AG04450 (cell line): ENCODE measurements at regions not wholly inside any gene's neighbourhood (a gene's known extent, or its start where the extent isn't known, plus 50 kb on each side); places are given as distances from the start of the nearest gene placed in this dataset.
"Not testable (repeated sequence)": the region's sequence is repeated elsewhere in the genome, so short reads cannot be mapped to it uniquely, and the experiment has no call there.

Experiments
- CTCF ChIA-PET: fragments of 300-600, 350-600 bp; formaldehyde crosslinking; extraction: SDS; loops from one replicate; lab custom pipeline; 2022; ENCODE audit warnings: antibody characterized with exemption, inconsistent platforms; lab: Charles Lee
- POLR2A ChIA-PET: fragments of 350-600 bp; formaldehyde crosslinking; extraction: SDS; loops from one replicate; lab custom pipeline; 2021; ENCODE audit warnings: antibody characterized with exemption, inconsistent platforms; lab: Yijun Ruan, JAX
- DNase-seq: peaks from one replicate; pipeline ENCODE4 v3.0.0-alpha.2; 2011; ENCODE audit warnings: low read depth, low spot score
- H3K27ac ChIP-seq: one replicate; pipeline ENCODE4 v1.5.1; 2012; ENCODE audit warnings: low read depth, low read length, control low read depth
- H3K27me3 ChIP-seq: one replicate; pipeline ENCODE4 v1.6.0; 2012; ENCODE audit warnings: low read length; ENCODE audit not compliant: control insufficient read depth, insufficient read depth
- H3K4me3 ChIP-seq: 2 replicates; pipeline ENCODE4 v1.5.1; 2011; ENCODE audit warnings: mild to moderate bottlenecking, low read depth, low read length, control low read depth
- H3K9me3 ChIP-seq: 2 replicates; pipeline ENCODE4 v1.5.1; 2012; ENCODE audit warnings: low read length; ENCODE audit not compliant: control insufficient read depth, insufficient read depth

DNA sequence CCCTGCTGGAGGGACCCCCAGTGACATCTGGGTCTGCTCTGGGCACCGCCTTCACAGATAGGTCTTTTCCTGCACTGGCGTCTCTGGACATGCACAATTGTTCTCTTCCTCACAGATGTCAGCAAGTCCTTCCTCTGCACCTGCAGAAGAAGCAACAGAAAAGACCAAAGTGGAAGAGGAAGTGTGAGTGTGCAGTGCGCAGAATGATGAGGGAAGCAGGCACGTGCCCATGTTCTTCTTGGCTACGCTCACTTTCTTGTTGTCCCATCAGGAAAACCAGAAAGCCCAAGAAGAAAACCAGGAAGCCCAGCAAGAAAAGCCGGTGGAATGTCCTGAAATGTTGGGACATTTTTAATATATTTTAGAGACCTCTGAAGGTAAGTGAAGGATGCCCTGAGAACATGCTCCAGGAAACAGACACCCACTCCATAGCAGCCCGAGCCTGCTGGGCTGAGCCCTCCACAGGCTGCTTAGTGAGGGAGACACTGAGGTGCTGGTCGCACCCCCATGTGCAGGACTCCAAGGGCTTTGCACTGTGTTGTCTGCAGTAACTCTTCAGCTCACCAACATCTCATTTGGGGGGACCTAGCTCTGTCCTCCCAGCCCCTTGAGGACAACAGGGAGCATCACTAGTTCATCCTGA lies 50.8 kb upstream of the PROP1 start:
- H3K27me3 ChIP-seq, DNase-seq, H3K27ac ChIP-seq, H3K4me3 ChIP-seq, H3K9me3 ChIP-seq, CTCF ChIA-PET, POLR2A ChIA-PET: not testable (repeated sequence)

DNA sequence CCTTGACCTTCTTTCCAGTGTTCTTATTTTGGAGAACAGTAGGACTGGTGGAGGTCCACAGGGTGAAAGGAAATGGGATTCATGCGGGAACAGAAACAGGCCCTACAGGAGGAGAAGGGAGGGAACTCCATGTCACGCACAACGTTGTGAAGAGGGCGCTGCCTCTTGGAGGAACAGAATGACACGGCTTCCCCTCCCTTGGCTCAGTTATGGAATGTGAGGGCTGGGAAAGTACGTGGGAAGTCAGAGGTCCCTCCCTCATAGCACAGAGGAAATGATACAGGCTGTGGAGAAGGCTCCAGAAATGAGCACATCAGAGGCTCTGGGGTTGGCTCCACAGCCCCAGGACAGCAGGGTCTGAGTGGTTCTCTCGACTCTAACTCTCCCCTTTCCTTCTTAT lies 49.9 kb upstream of the PROP1 start:
- POLR2A ChIA-PET, CTCF ChIA-PET, H3K27me3 ChIP-seq, H3K9me3 ChIP-seq, DNase-seq, H3K27ac ChIP-seq, H3K4me3 ChIP-seq: not testable (repeated sequence)
